GM11168 (cell line): ENCODE measurements at regions not wholly inside any gene's neighbourhood (a gene's known extent, or its start where the extent isn't known, plus 50 kb on each side); places are given as distances from the start of the nearest gene placed in this dataset.

Source experiments
- in situ Hi-C: fragments of 300-500 bp; cut with MboI; formaldehyde crosslinking; loops from one replicate; pipeline ENCODE4 v1.12.0; 2022; ENCODE audit warnings: low sequenced_read_pairs; ENCODE audit not compliant: unreplicated experiment

GRCh38 chr19:28509079-28509895 is 703.7 kb downstream of the UQCRFS1 start:
- in situ Hi-C loops = no loop called here

DNA sequence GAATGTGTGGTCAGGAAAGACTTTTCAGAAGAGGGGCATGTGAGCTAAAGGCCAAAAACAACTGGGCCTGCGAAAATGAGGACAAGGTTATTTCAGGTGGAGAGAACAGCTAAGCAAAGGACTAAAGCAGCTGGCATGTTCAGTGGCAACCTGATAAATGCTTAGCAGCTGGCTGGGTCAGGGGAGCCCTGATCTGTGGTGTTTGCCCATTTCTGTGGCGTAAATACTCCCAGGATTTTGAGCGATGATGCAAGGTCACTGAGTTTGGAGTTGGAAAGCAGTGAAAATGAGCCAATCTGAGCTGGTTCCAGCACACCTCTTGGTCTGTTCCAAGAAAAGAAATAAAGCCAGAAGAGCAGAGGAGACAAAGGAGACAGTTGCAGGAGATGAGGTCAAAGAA is 704.3 kb downstream of the UQCRFS1 start:
- in situ Hi-C loops = no loop called here

- in situ Hi-C loops = no loop called here
Observed at GRCh38 chr19:28505933-28506332, 707.0 kb downstream of the UQCRFS1 start.

- in situ Hi-C loops = no loop called here
Observed at GRCh38 chr19:28505134-28505533, 707.8 kb downstream of the UQCRFS1 start.

DNA sequence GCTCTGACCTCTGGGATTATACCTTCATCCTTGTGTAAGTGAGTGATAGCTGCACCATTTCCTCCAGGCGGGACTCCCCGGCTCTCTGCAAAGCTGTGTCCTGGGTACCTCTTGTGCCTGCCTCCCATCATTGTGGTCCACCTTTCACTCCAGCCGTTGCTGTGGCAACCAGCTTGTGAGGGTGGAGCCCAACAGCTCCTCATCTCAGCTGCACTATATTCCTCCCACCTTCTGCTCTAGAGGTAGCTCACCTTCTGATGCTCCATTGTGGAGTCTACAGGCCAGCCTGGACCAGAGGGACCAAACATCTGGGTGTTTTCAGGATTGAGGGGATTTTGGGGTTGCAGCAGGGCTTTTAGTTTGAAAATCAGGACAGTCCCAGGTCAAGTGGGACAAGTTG is 708.2 kb downstream of the UQCRFS1 start:
- in situ Hi-C loops = no loop called here

DNA sequence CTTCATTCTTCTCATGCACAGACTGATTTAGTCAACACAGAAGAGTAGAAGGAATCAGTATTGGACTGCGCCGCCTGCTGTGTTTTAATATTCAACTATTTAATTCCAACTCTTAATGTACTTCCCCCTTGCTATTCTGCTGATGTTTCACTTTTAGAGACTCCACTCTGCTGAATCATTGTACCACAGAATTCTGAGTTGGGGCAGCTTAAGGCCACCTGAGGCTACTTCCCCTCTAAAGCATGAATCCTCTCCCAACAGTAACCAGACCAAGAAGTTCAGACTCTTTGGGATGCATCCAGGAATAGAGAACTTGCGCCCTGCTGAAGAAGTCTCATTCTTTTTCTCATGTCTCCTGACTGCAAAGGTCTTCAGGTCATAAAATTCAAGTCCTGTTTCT is 708.8 kb downstream of the UQCRFS1 start:
- in situ Hi-C loops = no loop called here

- in situ Hi-C loops = no loop called here
Observed at GRCh38 chr19:28502879-28503734, 709.8 kb downstream of the UQCRFS1 start.

- in situ Hi-C loops = no loop called here
Observed at GRCh38 chr19:28501976-28502375, 711.0 kb downstream of the UQCRFS1 start.

DNA sequence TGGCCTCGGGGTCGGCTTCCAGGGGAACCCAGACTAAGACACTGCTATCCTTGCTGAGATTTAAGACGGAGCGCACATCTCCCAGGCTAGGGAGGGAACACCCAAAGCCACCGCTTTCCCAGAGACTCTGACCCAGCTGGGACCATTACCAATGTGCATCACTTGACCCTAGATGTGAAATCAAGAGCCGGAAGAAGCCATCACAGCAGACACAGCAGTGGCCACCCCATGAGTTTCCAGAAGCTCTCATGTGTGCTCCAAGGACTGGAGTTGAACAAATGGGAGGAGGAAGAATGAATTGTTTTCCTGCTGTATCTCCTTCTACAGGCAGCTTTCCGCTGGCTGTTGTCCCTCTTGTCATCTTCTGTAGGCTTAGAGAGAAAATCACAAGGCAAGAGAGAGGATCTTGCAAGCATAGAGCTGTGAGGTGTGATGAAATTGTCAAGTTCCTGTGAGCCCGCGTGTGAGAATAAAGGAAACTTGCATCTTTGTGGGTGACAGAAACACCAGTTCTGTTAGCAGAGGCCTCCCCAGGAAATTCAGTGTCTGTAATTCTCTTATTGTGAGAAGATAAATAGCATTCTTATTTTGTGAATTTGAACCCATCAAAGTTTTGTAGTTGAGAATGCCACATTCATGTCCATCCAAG is 711.8 kb downstream of the UQCRFS1 start:
- in situ Hi-C loops = no loop called here

- in situ Hi-C loops = no loop called here
Observed at GRCh38 chr19:28500296-28500695, 712.7 kb downstream of the UQCRFS1 start.

- in situ Hi-C loops = no loop called here
Observed at GRCh38 chr19:28498404-28498976, 714.5 kb downstream of the UQCRFS1 start.

- in situ Hi-C loops = no loop called here
Observed at GRCh38 chr19:28497887-28498286, 715.1 kb downstream of the UQCRFS1 start.

DNA sequence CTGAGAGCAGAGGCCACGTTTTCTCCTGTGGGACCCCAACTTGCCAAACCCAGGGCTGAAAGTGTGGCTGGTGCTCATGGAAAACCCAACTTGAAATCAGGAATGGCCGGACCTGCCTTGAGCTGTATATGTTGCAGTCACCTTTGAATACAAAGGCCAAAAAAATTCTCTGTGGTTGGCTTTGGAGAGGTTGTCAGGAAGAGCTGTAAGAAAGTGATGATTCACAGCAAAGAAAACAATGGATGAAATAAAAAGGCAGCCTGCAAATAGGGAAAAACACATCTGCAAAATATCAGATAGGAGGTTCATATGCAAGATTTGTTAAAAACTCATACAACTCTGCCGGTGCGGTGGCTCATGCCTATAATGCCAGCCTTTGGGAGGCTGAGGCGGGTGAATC is 715.8 kb downstream of the UQCRFS1 start:
- in situ Hi-C loops = no loop called here

DNA sequence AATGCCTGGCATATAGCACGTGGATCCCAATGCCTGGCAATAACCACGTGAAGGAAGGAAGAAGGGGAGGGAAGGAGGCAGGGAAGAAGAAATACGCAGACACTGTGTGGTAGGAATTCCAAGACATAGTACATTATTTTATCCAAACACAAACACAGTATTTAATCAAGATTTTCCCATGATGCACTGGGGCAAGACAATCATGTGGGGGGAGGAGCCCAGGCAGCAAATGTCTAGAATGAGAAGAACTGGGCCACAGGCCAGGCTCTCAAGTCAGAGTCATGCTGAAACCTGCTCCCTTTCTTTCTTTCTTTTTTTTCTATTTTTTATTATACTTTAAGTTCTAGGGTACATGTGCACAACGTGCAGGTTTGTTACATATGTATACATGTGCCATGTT is 717.9 kb downstream of the UQCRFS1 start:
- in situ Hi-C loops = no loop called here

GRCh38 chr19:28494461-28494860 is 718.5 kb downstream of the UQCRFS1 start:
- in situ Hi-C loops = no loop called here

DNA sequence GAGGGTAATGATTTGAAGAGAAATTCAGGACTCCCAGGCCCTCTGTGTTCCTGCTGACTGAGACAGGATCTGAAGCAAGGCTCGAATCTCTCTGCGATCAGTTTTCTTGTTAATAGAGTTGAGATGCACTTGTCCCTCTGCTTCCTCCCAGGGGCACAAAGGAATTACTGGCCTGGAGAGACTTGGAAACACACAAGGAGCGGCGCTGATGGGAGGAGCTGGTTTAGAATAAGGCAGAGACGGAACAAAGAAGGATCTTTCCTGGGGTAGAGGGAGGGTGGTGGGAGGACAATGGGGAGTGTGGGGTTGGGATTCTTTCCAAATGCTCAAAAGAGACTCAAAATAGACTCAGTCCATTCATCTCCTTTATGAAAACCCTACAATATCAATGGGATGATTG is 719.1 kb downstream of the UQCRFS1 start:
- in situ Hi-C loops = no loop called here

DNA sequence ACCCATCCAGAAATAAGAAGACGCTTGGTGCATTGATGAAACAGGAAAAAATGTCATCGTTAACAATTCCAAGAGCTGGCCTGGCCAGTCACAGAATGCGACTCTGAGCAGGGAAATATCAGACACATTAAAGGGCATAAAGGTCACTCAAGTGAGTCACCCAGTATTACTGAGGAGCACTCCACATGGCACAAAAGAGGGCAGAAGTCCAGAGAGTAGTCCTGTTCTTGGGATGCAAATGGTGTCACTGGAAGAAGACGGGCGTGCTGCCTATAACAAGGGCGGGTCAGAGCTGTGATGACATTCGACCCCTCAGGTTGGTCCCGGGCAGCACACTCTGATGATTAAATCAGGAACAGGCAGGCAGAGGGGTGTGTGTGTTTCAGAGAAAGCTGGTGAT is 720.3 kb downstream of the UQCRFS1 start:
- in situ Hi-C loops = no loop called here

DNA sequence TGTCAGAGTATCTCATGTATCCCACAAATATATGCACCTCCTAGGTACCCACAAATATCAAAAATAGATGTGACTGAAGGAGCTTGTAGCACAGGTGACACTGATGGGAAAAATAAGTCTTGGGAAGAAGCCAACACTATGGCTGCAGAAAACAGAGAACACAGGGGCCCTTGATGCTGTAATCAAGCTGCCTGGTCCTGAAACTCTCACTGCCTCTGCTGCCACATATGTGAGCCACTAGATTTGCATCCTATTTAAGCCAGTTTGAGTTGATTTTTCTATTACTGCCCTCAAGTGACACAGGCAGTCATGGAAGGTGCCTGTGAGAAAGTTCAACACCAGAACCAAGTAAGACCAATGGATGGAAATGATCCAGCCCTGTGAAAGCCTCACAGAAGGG is 720.8 kb downstream of the UQCRFS1 start:
- in situ Hi-C loops = no loop called here

GRCh38 chr19:28489776-28490175 is 723.2 kb downstream of the UQCRFS1 start:
- in situ Hi-C loops = no loop called here

- in situ Hi-C loops = no loop called here
Observed at GRCh38 chr19:28489126-28489660, 723.8 kb downstream of the UQCRFS1 start.
